ENCODE measurements at regions not wholly inside any gene's neighbourhood (a gene's known extent, or its start where the extent isn't known, plus 50 kb on each side); places are given as distances from the start of the nearest gene placed in this dataset.

DNA sequence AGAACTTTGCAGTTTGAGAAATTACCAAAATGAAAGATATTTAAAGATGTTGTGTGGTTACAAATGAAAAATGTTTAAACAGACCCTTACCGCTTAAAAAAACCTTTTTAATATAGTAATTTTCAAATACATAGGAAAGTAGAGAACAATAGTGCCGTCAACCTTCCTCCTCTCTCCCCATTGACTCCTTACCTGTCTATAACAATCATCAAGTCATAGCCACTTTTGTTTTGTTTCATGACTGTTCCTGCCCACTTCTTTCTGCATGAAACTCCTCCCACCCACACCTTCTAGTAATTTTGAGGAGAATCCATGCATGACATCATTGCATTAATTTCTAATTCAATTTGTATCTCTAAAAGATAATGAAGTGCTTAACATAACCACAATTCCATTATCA lies 76.5 kb upstream of the ATP8A1 start:
- H3K4ac ChIP-seq (ENCODE audit: low read depth, low read length), result no peak overlapping the region
- no peak overlapping the region for H3K9ac ChIP-seq (ENCODE audit: low read depth, low read length)
- no peak overlapping the region for H2BK120ac ChIP-seq (ENCODE audit: low read depth, low read length)
- ChIA-PET POLR2A (ENCODE audit: unreplicated experiment) (no interaction called here), CTCF (no interaction called here)
- H3K4me2 ChIP-seq (ENCODE audit: low read depth, low read length), result no peak overlapping the region
- WGBS, 2 experiments (ENCODE audit: extremely low coverage in 2 of 2, insufficient read length in 1 of 2), result 0% methylated on average over 1 of the region's 2 CpGs; no CpG with 5 or more reads in 1 of the 2 experiments
- no peak overlapping the region for H4K5ac ChIP-seq (ENCODE audit: low read depth, low read length)
- no peaks in the 10 kb centered on the region for H3K36me3 ChIP-seq (ENCODE audit: control insufficient read depth, insufficient read depth, low read length)
- H2BK15ac ChIP-seq (ENCODE audit: low read depth, low read length), result no peak overlapping the region
- no peaks in the 10 kb centered on the region for H4K20me1 ChIP-seq (ENCODE audit: insufficient read depth, low read length)
- dilution Hi-C loops (cut with HindIII; ENCODE audit: low sequenced_read_pairs, unreplicated experiment) (no loop called here), in situ Hi-C loops (cut with MboI; ENCODE audit: low sequenced_read_pairs) (no loop called here), intact Hi-C loops (cut with micrococcal nuclease) (no loop called here)
- H3K4me3 ChIP-seq (ENCODE audit: insufficient read depth, low read depth, low read length), result no peak overlapping the region
- H3K4me1 ChIP-seq (ENCODE audit: control insufficient read depth, insufficient read depth, low read length), result no peaks in the 10 kb centered on the region
- H3K27me3 ChIP-seq (ENCODE audit: control insufficient read depth, insufficient read depth, low read length), result no peaks in the 10 kb centered on the region
- no peak overlapping the region for H2BK20ac ChIP-seq (ENCODE audit: low read depth, low read length)
- TF ChIP-seq, protein P1, sequence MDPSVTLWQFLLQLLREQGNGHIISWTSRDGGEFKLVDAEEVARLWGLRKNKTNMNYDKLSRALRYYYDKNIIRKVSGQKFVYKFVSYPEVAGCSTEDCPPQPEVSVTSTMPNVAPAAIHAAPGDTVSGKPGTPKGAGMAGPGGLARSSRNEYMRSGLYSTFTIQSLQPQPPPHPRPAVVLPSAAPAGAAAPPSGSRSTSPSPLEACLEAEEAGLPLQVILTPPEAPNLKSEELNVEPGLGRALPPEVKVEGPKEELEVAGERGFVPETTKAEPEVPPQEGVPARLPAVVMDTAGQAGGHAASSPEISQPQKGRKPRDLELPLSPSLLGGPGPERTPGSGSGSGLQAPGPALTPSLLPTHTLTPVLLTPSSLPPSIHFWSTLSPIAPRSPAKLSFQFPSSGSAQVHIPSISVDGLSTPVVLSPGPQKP (IDR thresholded peaks at IDR 0.05; ENCODE audit: borderline replicate concordance, low read depth, low read length), result no peak
- TF ChIP-seq, protein P2, sequence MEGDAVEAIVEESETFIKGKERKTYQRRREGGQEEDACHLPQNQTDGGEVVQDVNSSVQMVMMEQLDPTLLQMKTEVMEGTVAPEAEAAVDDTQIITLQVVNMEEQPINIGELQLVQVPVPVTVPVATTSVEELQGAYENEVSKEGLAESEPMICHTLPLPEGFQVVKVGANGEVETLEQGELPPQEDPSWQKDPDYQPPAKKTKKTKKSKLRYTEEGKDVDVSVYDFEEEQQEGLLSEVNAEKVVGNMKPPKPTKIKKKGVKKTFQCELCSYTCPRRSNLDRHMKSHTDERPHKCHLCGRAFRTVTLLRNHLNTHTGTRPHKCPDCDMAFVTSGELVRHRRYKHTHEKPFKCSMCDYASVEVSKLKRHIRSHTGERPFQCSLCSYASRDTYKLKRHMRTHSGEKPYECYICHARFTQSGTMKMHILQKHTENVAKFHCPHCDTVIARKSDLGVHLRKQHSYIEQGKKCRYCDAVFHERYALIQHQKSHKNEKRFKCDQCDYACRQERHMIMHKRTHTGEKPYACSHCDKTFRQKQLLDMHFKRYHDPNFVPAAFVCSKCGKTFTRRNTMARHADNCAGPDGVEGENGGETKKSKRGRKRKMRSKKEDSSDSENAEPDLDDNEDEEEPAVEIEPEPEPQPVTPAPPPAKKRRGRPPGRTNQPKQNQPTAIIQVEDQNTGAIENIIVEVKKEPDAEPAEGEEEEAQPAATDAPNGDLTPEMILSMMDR (conservative IDR thresholded peaks at IDR 0.05; ENCODE audit: low read depth, low read length), result no peak
- TF ChIP-seq CEBPB (IDR thresholded peaks at IDR 0.05; ENCODE audit: low read depth, low read length), result no peak
- no peak overlapping the region for H3K18ac ChIP-seq (ENCODE audit: low read depth, low read length)
- no peak overlapping the region for H4K91ac ChIP-seq (ENCODE audit: insufficient read depth, low read depth, low read length)
- no peak overlapping the region for H2BK5ac ChIP-seq (ENCODE audit: low read depth, low read length, poor library complexity, severe bottlenecking)
- no peak overlapping the region for H3K14ac ChIP-seq (replicated peaks; ENCODE audit: low read depth, low read length)
- H2AFZ ChIP-seq (replicated peaks; ENCODE audit: low read length, poor library complexity), result no peak overlapping the region
- H4K8ac ChIP-seq (ENCODE audit: low read depth in 2 of 2, low read length in 2 of 2), result no peak overlapping the region
- DNase-seq (no peak), ATAC-seq (ENCODE audit: low read depth) (no peak)
- H3K79me1 ChIP-seq (ENCODE audit: low read depth in 1 of 2, low read length in 2 of 2), result no peaks in the 10 kb centered on the region
- no peaks in the 10 kb centered on the region for H3K9me1 ChIP-seq (ENCODE audit: insufficient read depth, low read length)
- H3K56ac ChIP-seq (ENCODE audit: extremely low read depth, insufficient read depth, low read length), result no peak overlapping the region
- BruUV-seq (replicated peaks), result no TSS peak
- H3K27ac ChIP-seq (ENCODE audit: insufficient read depth, low read length), result no peak overlapping the region
- peaks cover 2% of the 10 kb centered on the region; the same call in 1 of the 2 replicates for H3K9me3 ChIP-seq (ENCODE audit: control insufficient read depth, insufficient read depth, low read length)
- H2AK9ac ChIP-seq (replicated peaks; ENCODE audit: low read depth, low read length, poor library complexity), result no peak overlapping the region
- no peak overlapping the region for H3K23ac ChIP-seq (ENCODE audit: low read depth, low read length)
- no peak overlapping the region for H2AK5ac ChIP-seq (ENCODE audit: low read depth, low read length)

Data from IMR-90 (cell line).